ENCODE measurements at regions not wholly inside any gene's neighbourhood (a gene's known extent, or its start where the extent isn't known, plus 50 kb on each side); places are given as distances from the start of the nearest gene placed in this dataset.

DNA sequence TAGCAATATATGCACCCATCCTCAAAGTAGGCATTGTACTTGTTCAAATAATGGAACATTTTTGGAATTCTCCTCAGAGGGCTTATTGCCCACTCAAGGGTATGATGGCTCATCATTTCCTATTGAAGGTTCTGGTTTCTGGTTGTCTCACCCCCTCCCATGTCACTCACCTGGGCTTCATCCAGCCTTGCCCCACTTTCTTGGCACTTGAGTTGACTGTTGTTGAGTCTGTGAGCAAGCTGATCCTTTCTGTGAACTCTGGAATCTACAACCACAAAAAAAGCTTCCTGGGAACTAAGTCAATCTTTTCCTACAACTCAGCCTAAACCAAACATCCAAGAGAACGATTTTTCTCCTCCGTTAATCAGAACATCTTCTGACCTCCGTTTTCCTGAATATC is 73.9 kb upstream of the ANKH start:
- H3K4me3 ChIP-seq (ENCODE audit: control insufficient read depth, low read depth, low read length) = no peak overlapping the region
- TF ChIP-seq, protein P1, sequence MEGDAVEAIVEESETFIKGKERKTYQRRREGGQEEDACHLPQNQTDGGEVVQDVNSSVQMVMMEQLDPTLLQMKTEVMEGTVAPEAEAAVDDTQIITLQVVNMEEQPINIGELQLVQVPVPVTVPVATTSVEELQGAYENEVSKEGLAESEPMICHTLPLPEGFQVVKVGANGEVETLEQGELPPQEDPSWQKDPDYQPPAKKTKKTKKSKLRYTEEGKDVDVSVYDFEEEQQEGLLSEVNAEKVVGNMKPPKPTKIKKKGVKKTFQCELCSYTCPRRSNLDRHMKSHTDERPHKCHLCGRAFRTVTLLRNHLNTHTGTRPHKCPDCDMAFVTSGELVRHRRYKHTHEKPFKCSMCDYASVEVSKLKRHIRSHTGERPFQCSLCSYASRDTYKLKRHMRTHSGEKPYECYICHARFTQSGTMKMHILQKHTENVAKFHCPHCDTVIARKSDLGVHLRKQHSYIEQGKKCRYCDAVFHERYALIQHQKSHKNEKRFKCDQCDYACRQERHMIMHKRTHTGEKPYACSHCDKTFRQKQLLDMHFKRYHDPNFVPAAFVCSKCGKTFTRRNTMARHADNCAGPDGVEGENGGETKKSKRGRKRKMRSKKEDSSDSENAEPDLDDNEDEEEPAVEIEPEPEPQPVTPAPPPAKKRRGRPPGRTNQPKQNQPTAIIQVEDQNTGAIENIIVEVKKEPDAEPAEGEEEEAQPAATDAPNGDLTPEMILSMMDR (conservative IDR thresholded peaks at IDR 0.05; ENCODE audit: control insufficient read depth, insufficient read depth, low read depth, low read length) = no peak
- no peak for DNase-seq (ENCODE audit: low read depth)

GRCh38 chr5:14944996-14945395 is 73.4 kb upstream of the ANKH start:
- TF ChIP-seq, protein P1 (conservative IDR thresholded peaks at IDR 0.05; ENCODE audit: control insufficient read depth, insufficient read depth, low read depth, low read length) = no peak
- no peak overlapping the region for H3K4me3 ChIP-seq (ENCODE audit: control insufficient read depth, low read depth, low read length)
- DNase-seq (ENCODE audit: low read depth) = no peak

GRCh38 chr5:14944350-14944739 is 72.8 kb upstream of the ANKH start:
- no peak for DNase-seq (ENCODE audit: low read depth)
- H3K4me3 ChIP-seq (ENCODE audit: control insufficient read depth, low read depth, low read length) = no peak overlapping the region
- TF ChIP-seq, protein P1 (conservative IDR thresholded peaks at IDR 0.05; ENCODE audit: control insufficient read depth, insufficient read depth, low read depth, low read length) = no peak

GRCh38 chr5:14942212-14942611 is 70.6 kb upstream of the ANKH start:
- H3K4me3 ChIP-seq (ENCODE audit: control insufficient read depth, low read depth, low read length) = no peak overlapping the region
- DNase-seq (ENCODE audit: low read depth) = no peak
- TF ChIP-seq, protein P1 (conservative IDR thresholded peaks at IDR 0.05; ENCODE audit: control insufficient read depth, insufficient read depth, low read depth, low read length) = no peak

DNA sequence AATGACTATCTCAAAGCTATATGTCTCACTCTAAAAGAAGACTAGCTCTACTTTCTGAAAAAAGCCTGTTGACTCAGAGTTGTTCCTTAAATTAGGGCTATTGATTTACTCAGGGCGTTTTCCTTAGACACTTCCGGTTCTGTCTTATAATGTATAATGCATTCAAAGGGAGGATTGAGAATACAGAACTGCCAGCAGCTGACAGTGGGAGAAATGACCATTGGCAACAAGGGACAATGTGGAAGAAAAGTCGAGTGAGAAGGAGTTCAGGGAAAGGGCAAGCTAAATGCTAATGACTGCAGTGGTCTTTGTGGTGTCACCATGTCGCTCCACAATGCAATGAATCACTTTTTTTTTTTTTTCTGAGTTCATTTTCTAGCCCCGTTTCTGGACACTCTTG is 65.7 kb upstream of the ANKH start:
- H3K4me3 ChIP-seq (ENCODE audit: control insufficient read depth, low read depth, low read length) = no peak overlapping the region
- no peak for DNase-seq (ENCODE audit: low read depth)
- TF ChIP-seq, protein P1 (conservative IDR thresholded peaks at IDR 0.05; ENCODE audit: control insufficient read depth, insufficient read depth, low read depth, low read length) = no peak

- H3K4me3 ChIP-seq (ENCODE audit: control insufficient read depth, low read depth, low read length) = no peak overlapping the region
These were observed 65.0 kb upstream of the ANKH start for GRCh38 chr5:14936588-14936987.

More at GRCh38 chr5:14936588-14936987, 65.0 kb upstream of the ANKH start:
- TF ChIP-seq, protein P1 (conservative IDR thresholded peaks at IDR 0.05; ENCODE audit: control insufficient read depth, insufficient read depth, low read depth, low read length) = no peak
- DNase-seq (ENCODE audit: low read depth) = no peak

Measured in fibroblast of mammary gland (primary cell).